Keratinocyte (primary cell): ENCODE measurements at regions not wholly inside any gene's neighbourhood (a gene's known extent, or its start where the extent isn't known, plus 50 kb on each side); places are given as distances from the start of the nearest gene placed in this dataset.
"Not testable (repeated sequence)": the region's sequence is repeated elsewhere in the genome, so short reads cannot be mapped to it uniquely, and the experiment has no call there.

Source experiments
- DNase-seq: peaks from one replicate; pipeline ENCODE4 v3.0.0-alpha.2; 2011; ENCODE audit warnings: low read depth, missing footprints, low spot score
- FAIRE-seq: peaks from 2 replicates; lab custom pipeline; 2011; peaks lifted over from hg19 to GRCh38; lab: Jason Lieb, UNC
- H2AFZ ChIP-seq: 2 replicates; pipeline ENCODE4 v1.6.0; 2012; ENCODE audit warnings: low read length, control low read depth, inconsistent platforms; ENCODE audit not compliant: control insufficient read depth
- H3K27ac ChIP-seq: 2 replicates; pipeline ENCODE4 v1.5.1; 2011; ENCODE audit warnings: low read length; ENCODE audit not compliant: control insufficient read depth, insufficient read depth
- H3K27me3 ChIP-seq: 3 replicates; pipeline ENCODE4 v1.6.0; 2011; ENCODE audit warnings: low read length; ENCODE audit not compliant: control insufficient read depth, insufficient read depth; ENCODE audit errors: extremely low read depth
- H3K36me3 ChIP-seq, 2 experiments: 2 replicates in 1 of 2; 3 replicates in 1 of 2; pipeline ENCODE4 v1.5.1; 2011; ENCODE audit warnings: low read length in 2 of 2, mild to moderate bottlenecking in 1 of 2; ENCODE audit not compliant: control insufficient read depth in 2 of 2, insufficient read depth in 2 of 2; ENCODE audit errors: extremely low read depth in 1 of 2
- H3K4me1 ChIP-seq: 3 replicates; pipeline ENCODE4 v1.5.1; 2011; ENCODE audit warnings: low read length; ENCODE audit not compliant: control insufficient read depth, insufficient read depth; ENCODE audit errors: extremely low read depth
- H3K4me2 ChIP-seq: 3 replicates; pipeline ENCODE4 v1.6.0; 2011; ENCODE audit warnings: low read depth, low read length; ENCODE audit not compliant: control insufficient read depth, insufficient read depth; ENCODE audit errors: extremely low read depth
- H3K4me3 ChIP-seq, 3 experiments: fragments of 200-600 bp in 1 of 3; sonication (generic) in 1 of 3; 2 replicates in 2 of 3; 3 replicates in 1 of 3; pipeline ENCODE4 v1.5.1; 2011 to 2016; ENCODE audit warnings: low read length in 3 of 3, mild to moderate bottlenecking in 3 of 3, control low read depth in 2 of 3, inconsistent platforms in 1 of 3, low read depth in 1 of 3, mixed read lengths in 1 of 3, mixed run types in 1 of 3, moderate library complexity in 1 of 3; ENCODE audit not compliant: control insufficient read depth in 2 of 3, insufficient read depth in 2 of 3; ENCODE audit errors: extremely low read depth in 1 of 3
- H3K79me2 ChIP-seq: 2 replicates; pipeline ENCODE4 v1.6.0; 2012; ENCODE audit warnings: low read length; ENCODE audit not compliant: control insufficient read depth, insufficient read depth
- H3K9ac ChIP-seq: 3 replicates; pipeline ENCODE4 v1.6.0; 2011; ENCODE audit warnings: low read length; ENCODE audit not compliant: control insufficient read depth, insufficient read depth; ENCODE audit errors: extremely low read depth
- H3K9me1 ChIP-seq: 3 replicates; pipeline ENCODE4 v1.6.0; 2011; ENCODE audit warnings: low read length; ENCODE audit not compliant: control insufficient read depth, insufficient read depth; ENCODE audit errors: extremely low read depth
- H3K9me3 ChIP-seq: 2 replicates; pipeline ENCODE4 v1.5.1; 2012; ENCODE audit warnings: low read depth, low read length; ENCODE audit not compliant: control insufficient read depth
- H4K20me1 ChIP-seq: 3 replicates; pipeline ENCODE4 v1.6.0; 2011; ENCODE audit warnings: low read length; ENCODE audit not compliant: control insufficient read depth, insufficient read depth; ENCODE audit errors: extremely low read depth
- CTCF ChIP-seq, 3 experiments: IDR thresholded peaks in 1 of 3; conservative IDR thresholded peaks in 1 of 3; optimal IDR thresholded peaks in 1 of 3; 2 replicates in 2 of 3; 3 replicates in 1 of 3; pipeline versions ENCODE3 to v1.5.1; 2011; ENCODE audit warnings: low read length in 3 of 3, mild to moderate bottlenecking in 3 of 3, moderate library complexity in 2 of 3, control low read depth in 1 of 3, inconsistent platforms in 1 of 3; ENCODE audit not compliant: insufficient read depth in 2 of 3; ENCODE audit errors: extremely low read depth in 1 of 3
- EZH2 ChIP-seq: IDR thresholded peaks from one replicate; pipeline ENCODE4 v1.6.1; 2012; ENCODE audit warnings: inconsistent platforms, mild to moderate bottlenecking, low read length, moderate library complexity
- dilution Hi-C: fragments of 300-500 bp; cut with MboI; formaldehyde crosslinking; loops from one replicate; pipeline ENCODE4 v1.7.0; 2020; ENCODE audit warnings: low sequenced_read_pairs; ENCODE audit not compliant: extremely low pct_ligation_motif_present

- DNase-seq (no peak), FAIRE-seq (no peak)
- Histone ChIP-seq H3K9ac (no peak overlapping the region), H4K20me1 (no peaks in the 10 kb centered on the region), H3K4me2 (no peak overlapping the region), H3K79me2 (no peaks in the 10 kb centered on the region), H3K4me1 (peaks cover 3% of the 10 kb centered on the region), H3K4me3 (no peak overlapping the region), H3K27ac (no peak overlapping the region), H2AFZ (no peak overlapping the region), H3K27me3 (no peaks in the 10 kb centered on the region), H3K36me3 (no peaks in the 10 kb centered on the region), H3K9me1 (no peaks in the 10 kb centered on the region), H3K9me3 (no peaks in the 10 kb centered on the region)
- TF ChIP-seq CTCF (optimal IDR thresholded peaks at IDR 0.05 in 1 of 3, IDR thresholded peaks at IDR 0.05 in 1 of 3, conservative IDR thresholded peaks at IDR 0.05 in 1 of 3; ENCODE audit: extremely low read depth in 1 of 3, insufficient read depth in 2 of 3, low read length in 3 of 3) (no peak), EZH2 (no peak)
- dilution Hi-C loops: no loop called here
Observed at GRCh38 chr5:99030906-99031440, 102.2 kb upstream of the CHD1 start.

GRCh38 chr5:99029172-99029571 lies 100.4 kb upstream of the CHD1 start:
- Histone ChIP-seq H3K27me3 (no peaks in the 10 kb centered on the region), H3K4me3 (no peak overlapping the region), H4K20me1 (no peaks in the 10 kb centered on the region), H3K79me2 (no peaks in the 10 kb centered on the region), H2AFZ (no peak overlapping the region), H3K9ac (no peak overlapping the region), H3K4me1 (peaks cover 3% of the 10 kb centered on the region), H3K36me3 (no peaks in the 10 kb centered on the region), H3K4me2 (no peak overlapping the region), H3K27ac (no peak overlapping the region), H3K9me1 (no peaks in the 10 kb centered on the region), H3K9me3 (no peaks in the 10 kb centered on the region)
- FAIRE-seq: no peak
- dilution Hi-C loops: no loop called here
- TF ChIP-seq EZH2: no peak
- no peak for TF ChIP-seq CTCF (optimal IDR thresholded peaks at IDR 0.05 in 1 of 3, IDR thresholded peaks at IDR 0.05 in 1 of 3, conservative IDR thresholded peaks at IDR 0.05 in 1 of 3; ENCODE audit: extremely low read depth in 1 of 3, insufficient read depth in 2 of 3, low read length in 3 of 3)
- no peak for DNase-seq

GRCh38 chr5:99028170-99028569 lies 99.4 kb upstream of the CHD1 start:
- H3K36me3 ChIP-seq, H3K9me3 ChIP-seq, H3K27me3 ChIP-seq, H4K20me1 ChIP-seq, FAIRE-seq, dilution Hi-C loops, H3K27ac ChIP-seq, H3K4me2 ChIP-seq, H3K4me1 ChIP-seq, DNase-seq, H2AFZ ChIP-seq, H3K9me1 ChIP-seq, H3K4me3 ChIP-seq, H3K79me2 ChIP-seq, H3K9ac ChIP-seq: not testable (repeated sequence)
